Glutamatergic neuron (in vitro differentiated cells): ENCODE measurements at regions not wholly inside any gene's neighbourhood (a gene's known extent, or its start where the extent isn't known, plus 50 kb on each side); places are given as distances from the start of the nearest gene placed in this dataset.

Source experiments
- DNase-seq: peaks from one replicate; pipeline ENCODE4 v3.0.0; 2022
- H3K27ac Mint-ChIP-seq: one replicate; pipeline ENCODE4 v1.8.0; 2020; ENCODE audit warnings: mild to moderate bottlenecking, mixed read lengths, inconsistent platforms; ENCODE audit not compliant: unreplicated experiment
- H3K27me3 Mint-ChIP-seq: one replicate; pipeline ENCODE4 v1.8.0; 2020; ENCODE audit warnings: mild to moderate bottlenecking, moderate library complexity, mixed read lengths, inconsistent platforms; ENCODE audit not compliant: unreplicated experiment
- H3K36me3 Mint-ChIP-seq: one replicate; pipeline ENCODE4 v1.8.0; 2020; ENCODE audit warnings: mild to moderate bottlenecking, mixed read lengths, inconsistent platforms; ENCODE audit not compliant: unreplicated experiment
- H3K4me1 Mint-ChIP-seq: one replicate; pipeline ENCODE4 v1.8.0; 2020; ENCODE audit warnings: mild to moderate bottlenecking, low read depth, mixed read lengths, inconsistent platforms; ENCODE audit not compliant: unreplicated experiment
- H3K4me3 Mint-ChIP-seq: one replicate; pipeline ENCODE4 v1.8.0; 2020; ENCODE audit warnings: mild to moderate bottlenecking, mixed read lengths, inconsistent platforms; ENCODE audit not compliant: unreplicated experiment
- H3K9me3 Mint-ChIP-seq: one replicate; pipeline ENCODE4 v1.8.0; 2020; ENCODE audit warnings: mild to moderate bottlenecking, moderate library complexity, mixed read lengths, inconsistent platforms; ENCODE audit not compliant: unreplicated experiment
- TF ChIP-seq, protein P1 (sequence below): fragments of 200-600 bp; sonication (generic); IDR thresholded peaks from one replicate; pipeline ENCODE4 v1.5.0; 2021; ENCODE audit not compliant: partially characterized antibody, unreplicated experiment

- Mint-ChIP-seq H3K4me1 (peaks cover 15% of the 10 kb centered on the region), H3K27me3 (no peaks in the 10 kb centered on the region), H3K27ac (no peak overlapping the region), H3K36me3 (no peaks in the 10 kb centered on the region), H3K9me3 (no peaks in the 10 kb centered on the region), H3K4me3 (no peak overlapping the region)
- no peak for DNase-seq
- TF ChIP-seq, protein P1, sequence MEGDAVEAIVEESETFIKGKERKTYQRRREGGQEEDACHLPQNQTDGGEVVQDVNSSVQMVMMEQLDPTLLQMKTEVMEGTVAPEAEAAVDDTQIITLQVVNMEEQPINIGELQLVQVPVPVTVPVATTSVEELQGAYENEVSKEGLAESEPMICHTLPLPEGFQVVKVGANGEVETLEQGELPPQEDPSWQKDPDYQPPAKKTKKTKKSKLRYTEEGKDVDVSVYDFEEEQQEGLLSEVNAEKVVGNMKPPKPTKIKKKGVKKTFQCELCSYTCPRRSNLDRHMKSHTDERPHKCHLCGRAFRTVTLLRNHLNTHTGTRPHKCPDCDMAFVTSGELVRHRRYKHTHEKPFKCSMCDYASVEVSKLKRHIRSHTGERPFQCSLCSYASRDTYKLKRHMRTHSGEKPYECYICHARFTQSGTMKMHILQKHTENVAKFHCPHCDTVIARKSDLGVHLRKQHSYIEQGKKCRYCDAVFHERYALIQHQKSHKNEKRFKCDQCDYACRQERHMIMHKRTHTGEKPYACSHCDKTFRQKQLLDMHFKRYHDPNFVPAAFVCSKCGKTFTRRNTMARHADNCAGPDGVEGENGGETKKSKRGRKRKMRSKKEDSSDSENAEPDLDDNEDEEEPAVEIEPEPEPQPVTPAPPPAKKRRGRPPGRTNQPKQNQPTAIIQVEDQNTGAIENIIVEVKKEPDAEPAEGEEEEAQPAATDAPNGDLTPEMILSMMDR: no peak
Observed at GRCh38 chr12:85617307-85618091, 218.7 kb downstream of the RASSF9 start.

GRCh38 chr12:85621041-85621440, 215.2 kb downstream of the RASSF9 start:
- no peak overlapping the region for H3K27ac Mint-ChIP-seq
- TF ChIP-seq, protein P1: no peak

GRCh38 chr12:85623763-85624162, 212.4 kb downstream of the RASSF9 start:
- DNase-seq: no peak
- Mint-ChIP-seq H3K27ac (no peak overlapping the region), H3K4me3 (no peak overlapping the region), H3K4me1 (no peaks in the 10 kb centered on the region), H3K36me3 (no peaks in the 10 kb centered on the region), H3K9me3 (no peaks in the 10 kb centered on the region), H3K27me3 (no peaks in the 10 kb centered on the region)
- TF ChIP-seq, protein P1: no peak

More at GRCh38 chr12:85621041-85621440, 215.2 kb downstream of the RASSF9 start:
- Mint-ChIP-seq H3K27me3 (no peaks in the 10 kb centered on the region), H3K4me1 (peaks cover 12% of the 10 kb centered on the region), H3K4me3 (no peak overlapping the region), H3K9me3 (no peaks in the 10 kb centered on the region), H3K36me3 (no peaks in the 10 kb centered on the region)
- DNase-seq: no peak

GRCh38 chr12:85625467-85625866, 210.7 kb downstream of the RASSF9 start:
- Mint-ChIP-seq H3K27me3 (no peaks in the 10 kb centered on the region), H3K9me3 (no peaks in the 10 kb centered on the region), H3K36me3 (no peaks in the 10 kb centered on the region), H3K4me3 (no peak overlapping the region), H3K4me1 (no peaks in the 10 kb centered on the region), H3K27ac (no peak overlapping the region)
- TF ChIP-seq, protein P1: no peak
- no peak for DNase-seq

DNA sequence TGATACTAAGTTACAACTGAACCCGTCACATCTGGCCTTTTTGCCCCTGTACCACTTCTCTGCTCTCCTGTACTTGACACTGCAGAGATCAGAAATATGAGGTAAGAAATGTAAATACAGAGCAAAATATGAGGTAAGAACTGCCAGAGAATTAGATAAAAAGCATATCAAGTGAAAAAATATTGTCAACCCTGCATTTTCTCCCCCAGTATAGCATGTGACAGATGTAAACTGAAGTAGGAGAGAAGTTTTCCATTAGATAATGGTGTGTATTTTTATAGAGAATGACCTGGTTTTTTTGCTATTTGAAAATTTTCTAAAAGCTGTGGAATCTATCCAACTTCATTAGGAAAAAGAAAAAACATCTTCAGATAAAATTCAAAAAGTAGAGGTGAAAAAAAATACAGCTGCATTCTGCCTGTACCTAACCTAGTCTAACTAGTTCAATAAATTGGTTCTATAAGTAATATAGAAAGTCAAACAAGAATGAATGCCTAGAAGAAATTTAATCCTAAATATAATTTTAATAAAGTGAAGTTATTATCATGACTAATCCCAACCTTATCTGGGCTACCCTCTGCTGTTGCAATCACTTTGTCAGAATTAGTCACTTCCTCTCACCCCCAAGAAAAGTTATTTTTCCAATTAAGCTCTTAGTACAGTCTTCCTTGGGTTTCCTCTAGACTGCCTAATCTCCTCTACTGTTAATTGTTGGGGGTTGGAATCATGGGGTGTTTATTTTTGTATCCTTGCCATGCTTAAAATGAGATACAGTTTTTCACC, 210.0 kb downstream of the RASSF9 start:
- Mint-ChIP-seq H3K9me3 (no peaks in the 10 kb centered on the region), H3K27me3 (no peaks in the 10 kb centered on the region), H3K4me3 (no peak overlapping the region), H3K36me3 (no peaks in the 10 kb centered on the region), H3K4me1 (no peaks in the 10 kb centered on the region), H3K27ac (no peak overlapping the region)
- DNase-seq: no peak
- TF ChIP-seq, protein P1: no peak
